ENCODE measurements at regions not wholly inside any gene's neighbourhood (a gene's known extent, or its start where the extent isn't known, plus 50 kb on each side); places are given as distances from the start of the nearest gene placed in this dataset.
"Not testable (repeated sequence)": the region's sequence is repeated elsewhere in the genome, so short reads cannot be mapped to it uniquely, and the experiment has no call there.

- no peaks in the 10 kb centered on the region for H3K36me3 ChIP-seq (ENCODE audit: insufficient read depth, low read length)
- peak overlapping the region; percentile 41 for H3K4me2 ChIP-seq (ENCODE audit: insufficient read depth, low read length)
- no peaks in the 10 kb centered on the region for H3K27me3 ChIP-seq (ENCODE audit: insufficient read depth, low read length)
- H3K9me3 ChIP-seq (ENCODE audit: low read depth, low read length), result no peaks in the 10 kb centered on the region
- H2AFZ ChIP-seq (ENCODE audit: low read length), result no peak overlapping the region
- no peak overlapping the region for H3K4me3 ChIP-seq (ENCODE audit: insufficient read depth, low read length)
- no peak for TF ChIP-seq CTCF (IDR thresholded peaks at IDR 0.05; ENCODE audit: extremely low read depth, low read depth, low read length)
- no peak overlapping the region for H3K27ac ChIP-seq (ENCODE audit: low read depth, low read length)
- H3K79me2 ChIP-seq (ENCODE audit: insufficient read depth, low read length), result no peaks in the 10 kb centered on the region
- no peak for DNase-seq (ENCODE audit: insufficient read length, low spot score, missing footprints)
- H4K20me1 ChIP-seq (ENCODE audit: insufficient read depth, low read length), result no peaks in the 10 kb centered on the region
- H3K4me1 ChIP-seq (ENCODE audit: insufficient read depth, low read length), result no peaks in the 10 kb centered on the region
These were observed 479.4 kb downstream of the KCNT2 start for GRCh38 chr1:196128835-196129234.

- Histone ChIP-seq H3K36me3 (ENCODE audit: insufficient read depth, low read length) (no peaks in the 10 kb centered on the region), H3K9me3 (ENCODE audit: low read depth, low read length) (no peaks in the 10 kb centered on the region), H3K27ac (ENCODE audit: low read depth, low read length) (no peak overlapping the region), H4K20me1 (ENCODE audit: insufficient read depth, low read length) (no peaks in the 10 kb centered on the region), H3K27me3 (ENCODE audit: insufficient read depth, low read length) (no peaks in the 10 kb centered on the region), H2AFZ (ENCODE audit: low read length) (no peak overlapping the region), H3K4me2 (ENCODE audit: insufficient read depth, low read length) (no peak overlapping the region), H3K4me3 (ENCODE audit: insufficient read depth, low read length) (no peak overlapping the region), H3K4me1 (ENCODE audit: insufficient read depth, low read length) (no peaks in the 10 kb centered on the region), H3K79me2 (ENCODE audit: insufficient read depth, low read length) (no peaks in the 10 kb centered on the region)
- no peak for TF ChIP-seq CTCF (IDR thresholded peaks at IDR 0.05; ENCODE audit: extremely low read depth, low read depth, low read length)
- no peak for DNase-seq (ENCODE audit: insufficient read length, low spot score, missing footprints)
These were observed 487.1 kb downstream of the KCNT2 start for GRCh38 chr1:196121181-196121580.

GRCh38 chr1:196115646-196116045, 492.6 kb downstream of the KCNT2 start:
- Histone ChIP-seq H3K9me3 (ENCODE audit: low read depth, low read length) (no peaks in the 10 kb centered on the region), H2AFZ (ENCODE audit: low read length) (no peak overlapping the region), H3K4me1 (ENCODE audit: insufficient read depth, low read length) (no peaks in the 10 kb centered on the region), H3K79me2 (ENCODE audit: insufficient read depth, low read length) (no peaks in the 10 kb centered on the region), H3K36me3 (ENCODE audit: insufficient read depth, low read length) (no peaks in the 10 kb centered on the region), H4K20me1 (ENCODE audit: insufficient read depth, low read length) (no peaks in the 10 kb centered on the region), H3K27me3 (ENCODE audit: insufficient read depth, low read length) (no peaks in the 10 kb centered on the region), H3K4me3 (ENCODE audit: insufficient read depth, low read length) (no peak overlapping the region), H3K4me2 (ENCODE audit: insufficient read depth, low read length) (no peak overlapping the region), H3K27ac (ENCODE audit: low read depth, low read length) (no peak overlapping the region)
- no peak for TF ChIP-seq CTCF (IDR thresholded peaks at IDR 0.05; ENCODE audit: extremely low read depth, low read depth, low read length)
- DNase-seq (ENCODE audit: insufficient read length, low spot score, missing footprints), result peak; percentile 25

- DNase-seq (ENCODE audit: insufficient read length, low spot score, missing footprints), result no peak
- Histone ChIP-seq H3K4me1 (ENCODE audit: insufficient read depth, low read length) (no peaks in the 10 kb centered on the region), H3K79me2 (ENCODE audit: insufficient read depth, low read length) (no peaks in the 10 kb centered on the region), H2AFZ (ENCODE audit: low read length) (no peak overlapping the region), H3K9me3 (ENCODE audit: low read depth, low read length) (no peaks in the 10 kb centered on the region), H3K4me3 (ENCODE audit: insufficient read depth, low read length) (no peak overlapping the region), H3K27me3 (ENCODE audit: insufficient read depth, low read length) (no peaks in the 10 kb centered on the region), H3K27ac (ENCODE audit: low read depth, low read length) (no peak overlapping the region), H3K4me2 (ENCODE audit: insufficient read depth, low read length) (no peak overlapping the region), H4K20me1 (ENCODE audit: insufficient read depth, low read length) (no peaks in the 10 kb centered on the region), H3K36me3 (ENCODE audit: insufficient read depth, low read length) (no peaks in the 10 kb centered on the region)
- no peak for TF ChIP-seq CTCF (IDR thresholded peaks at IDR 0.05; ENCODE audit: extremely low read depth, low read depth, low read length)
These were observed 494.0 kb downstream of the KCNT2 start for GRCh38 chr1:196114193-196114592.

- not testable (repeated sequence) for H3K79me2 ChIP-seq (ENCODE audit: insufficient read depth, low read length); H3K27ac ChIP-seq (ENCODE audit: low read depth, low read length); H3K4me2 ChIP-seq (ENCODE audit: insufficient read depth, low read length); H4K20me1 ChIP-seq (ENCODE audit: insufficient read depth, low read length); H3K9me3 ChIP-seq (ENCODE audit: low read depth, low read length); H3K27me3 ChIP-seq (ENCODE audit: insufficient read depth, low read length); H2AFZ ChIP-seq (ENCODE audit: low read length); H3K4me3 ChIP-seq (ENCODE audit: insufficient read depth, low read length); DNase-seq (ENCODE audit: insufficient read length, low spot score, missing footprints); H3K36me3 ChIP-seq (ENCODE audit: insufficient read depth, low read length); H3K4me1 ChIP-seq (ENCODE audit: insufficient read depth, low read length)
These were observed 499.2 kb downstream of the KCNT2 start for GRCh38 chr1:196108990-196109389.

Measured in osteoblast (primary cell).